ENCODE measurements at regions not wholly inside any gene's neighbourhood (a gene's known extent, or its start where the extent isn't known, plus 50 kb on each side); places are given as distances from the start of the nearest gene placed in this dataset.

DNA sequence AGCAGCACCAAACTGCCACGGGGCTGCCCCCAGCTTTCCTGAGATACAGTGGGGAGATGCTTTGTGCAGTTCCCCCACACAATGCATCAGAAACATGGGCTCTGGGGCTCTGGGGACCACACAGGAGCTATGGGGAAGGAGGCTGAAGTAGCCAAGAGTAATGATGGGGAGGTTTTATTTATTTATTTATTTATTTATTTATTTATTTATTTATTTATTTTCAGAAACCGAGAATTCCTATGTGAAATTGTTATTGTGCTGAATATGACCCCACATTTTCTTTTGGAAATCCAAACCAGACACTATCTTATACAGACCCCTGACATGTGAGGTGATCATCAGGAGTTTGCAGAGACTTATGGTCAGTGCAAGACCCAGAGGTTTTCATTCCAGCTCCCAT is 84.4 kb downstream of the MTNR1B start:
- TF ChIP-seq, protein P1, sequence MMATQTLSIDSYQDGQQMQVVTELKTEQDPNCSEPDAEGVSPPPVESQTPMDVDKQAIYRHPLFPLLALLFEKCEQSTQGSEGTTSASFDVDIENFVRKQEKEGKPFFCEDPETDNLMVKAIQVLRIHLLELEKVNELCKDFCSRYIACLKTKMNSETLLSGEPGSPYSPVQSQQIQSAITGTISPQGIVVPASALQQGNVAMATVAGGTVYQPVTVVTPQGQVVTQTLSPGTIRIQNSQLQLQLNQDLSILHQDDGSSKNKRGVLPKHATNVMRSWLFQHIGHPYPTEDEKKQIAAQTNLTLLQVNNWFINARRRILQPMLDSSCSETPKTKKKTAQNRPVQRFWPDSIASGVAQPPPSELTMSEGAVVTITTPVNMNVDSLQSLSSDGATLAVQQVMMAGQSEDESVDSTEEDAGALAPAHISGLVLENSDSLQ (IDR thresholded peaks at IDR 0.05): no peak
- no peak for TF ChIP-seq BHLHE40 (IDR thresholded peaks at IDR 0.05; ENCODE audit: borderline replicate concordance)
- no peak for TF ChIP-seq FOXA1 (IDR thresholded peaks at IDR 0.05)
- TF ChIP-seq SP1 (IDR thresholded peaks at IDR 0.05): no peak

All from HEK293T (cell line).